ENCODE measurements at regions not wholly inside any gene's neighbourhood (a gene's known extent, or its start where the extent isn't known, plus 50 kb on each side); places are given as distances from the start of the nearest gene placed in this dataset.

- no peaks in the 10 kb centered on the region for H4K20me1 ChIP-seq (ENCODE audit: insufficient read depth)
- ChIA-PET POLR2A (ENCODE audit: unreplicated experiment) (no interaction called here), CTCF (no interaction called here)
- H2AFZ ChIP-seq: no peak overlapping the region
- DNase-seq: no peak
- H3K4me3 ChIP-seq: no peak overlapping the region
- intact Hi-C loops (cut with micrococcal nuclease; ENCODE audit: unreplicated experiment): no loop called here
- H3K36me3 ChIP-seq (ENCODE audit: low read depth): no peaks in the 10 kb centered on the region
- no peak overlapping the region for H3K27ac ChIP-seq
- H3F3A ChIP-seq (ENCODE audit: insufficient read depth, low read depth): no peaks in the 10 kb centered on the region
- H3K4me1 ChIP-seq (replicated peaks; ENCODE audit: insufficient read depth): no peaks in the 10 kb centered on the region
- no peaks in the 10 kb centered on the region for H3K79me2 ChIP-seq (ENCODE audit: low read depth)
- no TSS peak for BruUV-seq (replicated peaks)
- no peaks in the 10 kb centered on the region for H3K9me2 ChIP-seq (ENCODE audit: insufficient read depth)
- H3K27me3 ChIP-seq (ENCODE audit: insufficient read depth, low read depth): no peaks in the 10 kb centered on the region
- no peaks in the 10 kb centered on the region for H3K9me3 ChIP-seq (ENCODE audit: insufficient read depth, low read depth)
- TF ChIP-seq EZH2 (IDR thresholded peaks at IDR 0.05; ENCODE audit: low read depth): no peak
- H3K4me2 ChIP-seq: no peak overlapping the region
Observed at GRCh38 chr4:36523182-36523581, 241.8 kb downstream of the DTHD1 start.

DNA sequence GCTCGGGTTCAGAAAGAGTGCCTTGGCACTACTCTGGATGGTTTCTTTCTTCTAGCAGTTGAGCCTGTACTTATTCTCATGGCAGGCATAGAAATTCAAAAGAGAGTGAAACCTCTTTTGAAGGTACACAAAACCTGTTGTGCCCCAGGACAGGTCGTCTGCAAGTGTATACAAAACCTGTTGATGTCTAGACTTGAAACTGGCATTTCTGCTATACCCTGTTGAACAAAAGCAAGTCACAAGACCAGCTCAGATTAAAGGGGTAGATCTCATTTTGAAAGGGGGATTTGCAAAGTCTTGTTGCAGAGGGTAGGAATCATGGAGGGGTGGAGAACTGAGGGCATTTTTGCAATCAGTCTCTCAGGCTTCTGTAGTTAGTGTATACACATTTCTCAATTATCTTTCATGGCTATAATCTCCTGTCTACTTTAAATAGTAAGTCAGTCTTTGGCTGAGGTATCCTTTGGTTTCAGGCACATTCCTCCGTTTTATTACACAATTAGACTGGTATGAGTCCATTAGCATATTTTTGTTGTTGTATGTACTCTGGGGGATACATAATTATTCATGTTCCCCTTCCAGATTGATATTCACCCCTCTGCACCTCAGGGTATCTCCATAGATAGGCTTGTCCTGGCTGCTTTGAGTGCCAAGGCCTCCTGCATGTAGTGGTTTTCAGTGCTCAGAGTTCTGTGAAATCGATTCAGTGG, 251.4 kb downstream of the DTHD1 start:
- H3K27me3 ChIP-seq (ENCODE audit: insufficient read depth, low read depth): no peaks in the 10 kb centered on the region
- no TSS peak for BruUV-seq (replicated peaks)
- no peaks in the 10 kb centered on the region for H4K20me1 ChIP-seq (ENCODE audit: insufficient read depth)
- H3K4me1 ChIP-seq (replicated peaks; ENCODE audit: insufficient read depth): no peaks in the 10 kb centered on the region
- no peak overlapping the region for H3K27ac ChIP-seq
- no peak for DNase-seq
- H3K4me2 ChIP-seq: no peak overlapping the region
- H3K9me2 ChIP-seq (ENCODE audit: insufficient read depth): no peaks in the 10 kb centered on the region
- intact Hi-C loops (cut with micrococcal nuclease; ENCODE audit: unreplicated experiment): no loop called here
- ChIA-PET CTCF (no interaction called here), POLR2A (ENCODE audit: unreplicated experiment) (no interaction called here)
- H3K4me3 ChIP-seq: no peak overlapping the region
- H3F3A ChIP-seq (ENCODE audit: insufficient read depth, low read depth): no peaks in the 10 kb centered on the region
- no peaks in the 10 kb centered on the region for H3K36me3 ChIP-seq (ENCODE audit: low read depth)
- H2AFZ ChIP-seq: no peak overlapping the region
- H3K9me3 ChIP-seq (ENCODE audit: insufficient read depth, low read depth): no peaks in the 10 kb centered on the region
- TF ChIP-seq EZH2 (IDR thresholded peaks at IDR 0.05; ENCODE audit: low read depth): no peak
- TF ChIP-seq, protein P1, sequence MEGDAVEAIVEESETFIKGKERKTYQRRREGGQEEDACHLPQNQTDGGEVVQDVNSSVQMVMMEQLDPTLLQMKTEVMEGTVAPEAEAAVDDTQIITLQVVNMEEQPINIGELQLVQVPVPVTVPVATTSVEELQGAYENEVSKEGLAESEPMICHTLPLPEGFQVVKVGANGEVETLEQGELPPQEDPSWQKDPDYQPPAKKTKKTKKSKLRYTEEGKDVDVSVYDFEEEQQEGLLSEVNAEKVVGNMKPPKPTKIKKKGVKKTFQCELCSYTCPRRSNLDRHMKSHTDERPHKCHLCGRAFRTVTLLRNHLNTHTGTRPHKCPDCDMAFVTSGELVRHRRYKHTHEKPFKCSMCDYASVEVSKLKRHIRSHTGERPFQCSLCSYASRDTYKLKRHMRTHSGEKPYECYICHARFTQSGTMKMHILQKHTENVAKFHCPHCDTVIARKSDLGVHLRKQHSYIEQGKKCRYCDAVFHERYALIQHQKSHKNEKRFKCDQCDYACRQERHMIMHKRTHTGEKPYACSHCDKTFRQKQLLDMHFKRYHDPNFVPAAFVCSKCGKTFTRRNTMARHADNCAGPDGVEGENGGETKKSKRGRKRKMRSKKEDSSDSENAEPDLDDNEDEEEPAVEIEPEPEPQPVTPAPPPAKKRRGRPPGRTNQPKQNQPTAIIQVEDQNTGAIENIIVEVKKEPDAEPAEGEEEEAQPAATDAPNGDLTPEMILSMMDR (conservative IDR thresholded peaks at IDR 0.05): no peak
- H3K79me2 ChIP-seq (ENCODE audit: low read depth): no peaks in the 10 kb centered on the region

GRCh38 chr4:36533944-36534343, 252.5 kb downstream of the DTHD1 start:
- CTCF ChIA-PET: no interaction called here
- intact Hi-C loops (cut with micrococcal nuclease; ENCODE audit: unreplicated experiment): no loop called here
- no peaks in the 10 kb centered on the region for H3K9me2 ChIP-seq (ENCODE audit: insufficient read depth)

More at GRCh38 chr4:36533944-36534343, 252.5 kb downstream of the DTHD1 start:
- Histone ChIP-seq H2AFZ (no peak overlapping the region), H3F3A (ENCODE audit: insufficient read depth, low read depth) (no peaks in the 10 kb centered on the region), H4K20me1 (ENCODE audit: insufficient read depth) (no peaks in the 10 kb centered on the region), H3K36me3 (ENCODE audit: low read depth) (no peaks in the 10 kb centered on the region), H3K9me3 (ENCODE audit: insufficient read depth, low read depth) (no peaks in the 10 kb centered on the region), H3K27ac (no peak overlapping the region), H3K79me2 (ENCODE audit: low read depth) (no peaks in the 10 kb centered on the region), H3K4me1 (replicated peaks; ENCODE audit: insufficient read depth) (no peaks in the 10 kb centered on the region), H3K27me3 (ENCODE audit: insufficient read depth, low read depth) (no peaks in the 10 kb centered on the region), H3K4me2 (no peak overlapping the region), H3K4me3 (no peak overlapping the region)
- no peak for DNase-seq
- POLR2A ChIA-PET (ENCODE audit: unreplicated experiment): no interaction called here
- BruUV-seq (replicated peaks): no TSS peak
- no peak for TF ChIP-seq EZH2 (IDR thresholded peaks at IDR 0.05; ENCODE audit: low read depth)
- TF ChIP-seq, protein P1 (conservative IDR thresholded peaks at IDR 0.05): no peak

Data from PC-9 (cell line).